GM19324 (cell line): ENCODE measurements at regions not wholly inside any gene's neighbourhood (a gene's known extent, or its start where the extent isn't known, plus 50 kb on each side); places are given as distances from the start of the nearest gene placed in this dataset.
"Not testable (repeated sequence)": the region's sequence is repeated elsewhere in the genome, so short reads cannot be mapped to it uniquely, and the experiment has no call there.

ENCODE experiments used
- ATAC-seq: cut with Tn5 transposase; IDR thresholded peaks from one replicate; pipeline ENCODE4 v1.9.1; 2021; ENCODE audit warnings: mild to moderate bottlenecking, moderate library complexity; ENCODE audit not compliant: unreplicated experiment, low FRiP score

DNA sequence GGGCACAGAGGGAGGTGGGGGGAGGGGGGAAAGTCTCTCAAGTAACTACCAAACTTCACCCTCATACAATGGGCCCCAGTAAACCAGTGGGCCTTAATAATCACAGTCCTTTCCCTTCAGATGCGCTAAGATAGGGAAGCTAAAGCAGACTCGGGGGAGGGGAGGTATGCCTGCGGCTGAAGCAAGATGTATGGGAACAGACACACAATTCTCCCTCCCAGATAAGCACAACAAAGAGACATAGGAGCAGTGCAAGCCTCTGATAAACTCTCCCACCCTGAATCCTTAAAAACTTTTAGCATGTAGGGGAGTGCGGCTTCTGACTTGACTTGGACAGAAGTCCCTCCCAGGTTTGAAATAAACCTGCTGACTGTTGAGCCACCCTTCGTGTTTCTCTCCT lies 54.7 kb downstream of the PROP1 start:
- ATAC-seq, result not testable (repeated sequence)

DNA sequence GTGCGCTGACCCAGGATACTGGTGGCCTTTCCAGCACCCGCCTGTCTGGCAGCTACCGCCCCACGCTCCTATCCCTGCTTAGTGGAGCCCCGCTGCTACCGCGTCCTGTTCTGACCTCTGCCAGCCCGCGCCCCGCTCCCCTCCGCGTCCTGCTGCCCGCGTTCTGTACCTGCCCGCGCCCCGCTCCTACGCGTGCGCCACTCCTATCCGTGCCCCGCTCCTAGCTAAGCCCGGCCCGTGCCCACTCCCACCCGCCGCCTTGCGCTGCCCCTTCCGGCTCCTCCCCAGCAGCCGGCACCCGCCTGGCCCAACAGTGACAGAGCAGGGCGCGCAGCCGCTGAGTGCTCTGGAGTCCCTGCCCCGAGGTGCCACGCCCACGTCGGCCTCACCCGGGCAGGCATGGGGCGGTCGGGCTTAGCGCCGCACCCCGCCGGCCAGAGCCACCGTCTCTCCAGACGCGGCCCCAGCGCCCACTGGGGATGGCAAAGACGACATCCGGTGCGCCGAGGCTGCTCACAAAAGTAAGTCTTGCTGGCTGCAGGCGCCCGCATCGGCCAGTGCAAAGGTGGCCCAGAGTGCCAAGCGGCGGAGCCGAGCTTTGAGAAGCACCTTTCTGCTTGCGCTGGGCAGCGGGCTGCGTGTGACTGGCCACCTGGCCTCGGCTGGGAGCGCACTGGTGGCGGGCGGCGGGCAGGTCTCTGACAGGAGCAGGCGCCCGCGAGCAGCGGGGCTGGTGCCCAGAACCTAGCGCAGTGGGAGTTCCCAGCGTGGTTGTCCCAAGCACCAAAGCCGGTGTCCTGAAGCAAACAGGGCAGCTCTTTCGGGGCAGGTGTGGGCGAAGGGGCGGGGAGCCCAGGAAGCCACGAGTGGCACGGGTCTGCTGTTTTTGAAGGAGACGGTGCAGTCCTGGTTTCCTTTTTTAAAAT lies 56.5 kb downstream of the PROP1 start:
- ATAC-seq, result not testable (repeated sequence)

DNA sequence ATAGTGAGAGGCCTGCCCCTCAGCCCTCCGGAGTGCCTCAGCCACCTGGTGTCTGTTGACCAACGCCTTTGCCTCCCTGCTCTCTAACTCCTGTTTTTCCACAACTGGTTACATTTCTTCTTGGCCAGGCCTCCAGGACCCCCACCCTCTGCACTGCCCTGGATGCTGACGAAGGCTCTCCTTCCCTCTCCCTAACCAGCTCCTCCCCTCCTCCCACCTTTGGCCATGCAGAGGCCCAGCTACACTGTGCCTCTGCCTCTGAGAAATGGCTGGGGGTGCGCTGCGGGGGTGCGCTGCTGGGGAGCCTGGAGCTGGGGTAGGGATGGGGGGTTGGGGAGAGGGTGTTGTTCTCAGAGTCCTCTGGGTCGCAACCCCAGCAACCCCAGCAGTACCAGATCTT lies 57.3 kb downstream of the PROP1 start:
- ATAC-seq, result not testable (repeated sequence)

DNA sequence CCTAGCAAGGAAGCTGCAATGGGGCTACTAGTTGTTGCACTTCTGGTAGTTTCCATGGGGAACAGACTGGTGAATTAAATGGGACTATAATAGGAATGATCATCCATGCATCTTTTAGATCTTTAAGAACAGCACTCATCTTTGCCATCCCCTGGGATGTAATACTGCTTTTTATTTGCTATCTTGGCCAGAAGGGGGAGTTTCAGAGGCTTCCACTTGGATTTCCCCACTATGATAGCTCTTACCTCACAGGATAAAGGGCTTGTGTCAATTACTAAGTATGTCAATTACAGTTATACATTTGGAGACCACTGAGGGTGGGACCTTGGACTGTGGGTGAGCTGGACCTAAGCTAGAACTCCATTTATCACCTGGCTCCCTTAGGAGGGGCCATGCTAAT lies 61.8 kb downstream of the PROP1 start:
- not testable (repeated sequence) for ATAC-seq

DNA sequence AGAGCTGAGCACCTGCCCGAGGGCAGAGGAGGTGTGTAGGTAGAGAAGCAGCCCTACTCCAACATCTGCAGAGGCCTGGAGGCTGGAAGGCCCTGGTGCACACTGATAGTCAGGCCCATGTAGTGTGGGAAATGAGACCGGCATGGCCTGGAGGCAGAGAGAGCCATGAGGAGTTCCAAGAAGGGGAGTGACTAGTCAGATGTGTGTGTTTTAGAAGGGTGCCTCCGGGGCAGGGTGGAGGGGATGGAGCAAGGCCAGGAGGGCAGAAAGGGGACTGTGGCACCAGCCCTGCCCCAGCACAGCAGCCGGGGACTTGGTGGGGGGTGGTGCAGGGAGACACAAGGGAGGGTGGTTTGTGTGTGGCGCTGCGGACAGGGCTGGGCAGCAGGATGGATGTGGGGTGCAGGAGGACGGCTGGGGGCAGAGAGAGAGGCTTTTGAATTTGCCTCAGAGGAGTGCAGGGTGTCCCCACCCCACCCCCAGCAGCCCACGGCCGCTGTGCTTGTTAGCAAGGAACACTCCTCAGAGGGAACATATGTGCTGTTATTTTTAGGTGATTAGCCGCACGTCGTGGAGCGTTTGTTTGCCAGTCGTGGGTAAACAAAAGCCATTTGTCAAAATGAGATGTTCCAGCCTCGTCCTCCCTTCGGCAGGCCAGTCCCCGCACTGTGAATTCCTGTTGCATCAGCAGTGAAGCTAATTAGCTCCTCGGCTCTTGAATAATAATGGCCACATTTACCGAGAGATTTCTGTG lies 65.6 kb downstream of the PROP1 start:
- ATAC-seq, result not testable (repeated sequence)

DNA sequence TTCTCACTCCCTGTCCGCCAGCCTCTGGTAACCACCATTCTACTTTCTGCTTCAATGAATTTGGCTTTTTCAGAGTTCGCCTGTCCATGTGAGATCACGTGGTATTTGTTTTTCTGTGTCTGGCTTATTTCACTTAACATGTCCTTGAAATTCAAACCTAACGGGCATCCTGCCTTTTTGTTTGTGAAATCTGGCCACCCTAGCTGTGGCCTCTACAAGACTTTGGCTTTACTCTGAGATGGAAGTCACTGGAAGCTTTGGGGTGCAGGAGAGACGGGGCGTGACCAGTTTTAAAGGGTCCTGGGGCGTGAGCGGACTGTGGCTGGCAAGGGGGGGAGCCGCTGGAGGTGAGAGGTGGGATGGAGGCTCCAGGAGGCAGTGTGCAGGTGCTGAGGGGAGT lies 66.4 kb downstream of the PROP1 start:
- not testable (repeated sequence) for ATAC-seq

DNA sequence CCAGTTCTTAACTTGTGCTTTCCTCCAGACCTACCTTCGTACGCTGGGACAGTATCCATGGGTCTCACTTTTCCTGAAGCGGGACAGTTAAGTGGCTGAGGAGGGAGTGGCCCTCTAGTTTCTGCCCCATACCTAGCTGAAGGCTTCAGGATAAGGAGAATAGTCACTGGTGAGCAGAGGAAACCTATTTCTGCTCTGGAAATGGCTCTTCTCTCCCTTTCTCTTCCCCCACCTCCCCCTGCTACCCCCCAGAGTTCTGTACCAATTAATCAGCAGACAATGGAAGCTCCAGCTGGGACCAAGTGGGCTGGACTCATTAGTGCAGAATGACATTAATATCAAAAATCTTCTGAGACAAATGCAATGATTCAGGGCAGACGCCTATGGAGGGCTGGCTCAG lies 68.5 kb downstream of the PROP1 start:
- ATAC-seq, result not testable (repeated sequence)

DNA sequence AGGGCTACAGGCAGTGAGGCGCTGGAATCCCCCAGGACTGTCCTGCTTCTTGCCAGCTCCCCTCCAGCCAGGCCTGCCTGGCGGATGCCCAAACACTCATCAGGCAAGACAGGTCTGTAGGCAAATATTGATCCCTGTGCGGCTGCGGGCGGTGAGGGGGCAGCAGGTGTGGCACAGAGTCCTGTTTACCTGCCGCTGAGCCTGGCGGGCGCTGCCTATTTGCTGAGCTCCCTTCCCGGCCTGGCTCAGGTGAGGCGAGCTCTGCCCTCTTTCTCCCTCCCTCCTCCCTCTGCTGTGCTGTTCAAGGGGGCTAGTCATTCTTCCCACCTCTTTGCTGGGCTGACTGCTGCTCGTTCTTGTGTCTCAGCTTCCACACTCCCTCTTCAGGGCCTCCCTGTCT lies 71.5 kb downstream of the PROP1 start:
- not testable (repeated sequence) for ATAC-seq

DNA sequence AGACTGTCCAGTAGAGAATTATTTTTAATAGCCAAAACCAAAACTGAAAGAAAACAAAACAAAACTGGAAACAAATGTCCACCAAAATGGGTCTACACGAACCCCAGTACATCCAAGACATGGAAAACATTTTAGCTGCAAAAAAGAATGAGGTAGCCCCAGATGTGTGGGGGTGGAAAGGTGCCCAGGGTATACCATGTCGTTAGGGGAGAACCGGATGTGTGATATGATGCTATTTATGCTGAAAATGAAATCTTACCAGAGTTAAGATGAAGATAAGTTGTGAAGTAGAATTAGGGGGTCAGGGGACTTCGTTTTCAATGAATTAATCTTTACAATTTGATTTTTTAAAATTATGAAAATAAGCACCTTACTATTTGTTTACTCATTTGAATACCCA lies 72.2 kb downstream of the PROP1 start:
- ATAC-seq, result not testable (repeated sequence)

DNA sequence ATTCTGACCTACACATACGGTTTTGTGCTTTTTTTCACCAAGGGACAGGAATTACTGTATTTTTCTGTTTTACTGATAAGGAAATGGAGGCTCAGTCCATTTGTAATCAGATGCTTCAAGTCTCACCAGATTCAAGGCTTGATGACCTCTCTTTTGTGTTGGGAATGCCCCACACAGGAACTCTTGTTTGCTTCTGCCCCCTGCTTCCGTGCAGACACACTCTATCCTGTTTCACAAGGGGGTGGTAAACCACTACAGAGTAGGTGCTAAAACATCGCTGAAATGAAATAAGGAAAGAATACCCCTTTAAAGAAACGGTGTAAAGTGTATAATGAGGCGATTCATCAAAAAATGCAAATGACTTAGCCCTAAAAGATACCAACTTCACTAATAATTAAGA lies 72.9 kb downstream of the PROP1 start:
- not testable (repeated sequence) for ATAC-seq

DNA sequence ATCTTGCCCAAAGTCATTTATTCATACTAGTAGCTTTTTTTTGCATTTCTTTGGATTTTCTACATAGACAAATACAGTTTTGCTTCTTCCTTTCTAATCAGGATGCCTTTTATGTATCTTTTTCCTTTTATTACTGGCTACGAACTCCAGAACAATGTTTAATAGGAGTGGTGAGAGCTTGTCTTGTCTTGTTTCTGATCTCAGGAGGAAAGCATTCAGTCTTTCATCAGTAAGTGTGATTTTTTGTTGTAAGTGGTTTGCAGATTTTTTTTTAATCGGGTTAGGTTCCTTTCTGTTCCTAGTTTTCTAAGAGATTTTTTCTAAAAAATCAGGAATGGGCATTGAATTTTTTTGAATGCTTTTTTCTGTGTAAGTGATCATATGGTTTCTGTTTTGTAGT lies 86.8 kb downstream of the PROP1 start:
- not testable (repeated sequence) for ATAC-seq

DNA sequence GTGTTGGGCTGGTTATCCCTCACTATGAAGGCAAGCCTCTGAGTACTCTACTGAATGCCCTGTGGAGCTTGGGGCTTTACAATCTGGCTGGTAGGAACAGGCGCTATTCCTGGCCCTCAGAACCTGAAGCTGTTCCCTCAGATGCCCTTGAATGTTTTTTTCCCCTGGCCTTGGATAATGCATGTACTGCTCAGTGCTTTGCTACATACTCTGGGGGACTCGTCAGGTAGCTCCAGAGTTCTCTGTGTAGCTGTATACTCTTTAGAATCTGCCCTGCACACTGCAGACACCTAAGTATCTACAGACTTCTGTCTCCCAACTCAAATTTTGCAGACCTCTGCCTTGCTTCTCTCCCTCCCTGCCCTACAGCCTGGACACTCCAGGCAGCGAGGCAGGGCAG lies 93.2 kb downstream of the PROP1 start:
- not testable (repeated sequence) for ATAC-seq

DNA sequence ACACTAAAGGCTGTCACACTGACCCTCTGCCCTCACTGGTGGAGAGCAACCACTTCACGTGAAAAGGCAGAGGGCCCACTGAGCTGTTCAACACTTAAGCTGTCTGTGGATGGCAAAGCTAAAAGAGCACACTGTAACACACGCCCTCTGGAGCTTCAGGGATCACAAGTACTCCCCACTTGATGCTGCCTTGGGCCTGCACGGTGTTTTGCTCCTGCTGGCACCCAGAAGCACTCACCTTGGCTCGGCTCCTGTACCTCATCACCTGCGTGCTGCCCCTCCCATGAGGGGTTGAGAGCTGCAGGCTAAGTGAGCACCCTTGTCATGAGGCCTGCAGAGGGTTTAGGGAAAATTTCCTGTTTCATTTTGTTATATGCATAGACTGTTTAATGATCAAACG lies 96.0 kb downstream of the PROP1 start:
- not testable (repeated sequence) for ATAC-seq

DNA sequence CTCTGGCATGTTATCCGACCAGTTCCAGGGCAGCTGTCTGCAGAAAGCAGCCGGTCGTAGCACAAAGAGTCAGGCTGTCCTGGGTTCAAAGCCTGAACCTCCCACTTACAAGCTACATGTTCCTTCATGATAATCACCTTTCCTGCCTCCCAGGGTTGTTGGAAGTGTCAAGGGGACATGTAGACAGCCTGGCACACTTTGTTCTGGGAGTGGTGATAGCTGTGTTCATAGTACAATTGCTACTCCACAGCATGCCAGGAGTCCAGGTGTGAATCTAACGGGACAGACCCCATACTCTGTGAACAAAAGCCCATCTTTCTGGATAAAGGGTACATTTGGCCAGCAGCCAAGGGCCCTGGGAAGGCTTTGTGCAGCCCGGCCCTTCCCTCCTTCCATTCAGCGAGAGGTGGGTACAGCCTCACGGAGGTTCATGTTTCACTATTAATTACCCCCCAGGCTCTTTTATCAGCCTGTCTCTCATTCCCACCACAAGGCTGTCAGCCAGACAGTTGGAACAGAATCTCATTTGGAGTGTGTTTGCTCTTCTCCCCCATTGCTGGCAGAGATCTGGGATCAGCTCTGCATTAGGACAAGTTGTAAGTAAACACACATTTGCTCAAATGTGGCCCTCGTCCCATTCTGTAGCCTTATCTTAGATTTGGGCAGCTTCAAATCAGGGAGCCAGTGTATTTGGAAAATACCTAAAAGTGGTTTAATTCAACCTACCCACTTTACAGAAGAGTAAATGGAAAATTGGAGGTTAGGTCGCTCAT lies 101.2 kb downstream of the PROP1 start:
- ATAC-seq, result not testable (repeated sequence)

DNA sequence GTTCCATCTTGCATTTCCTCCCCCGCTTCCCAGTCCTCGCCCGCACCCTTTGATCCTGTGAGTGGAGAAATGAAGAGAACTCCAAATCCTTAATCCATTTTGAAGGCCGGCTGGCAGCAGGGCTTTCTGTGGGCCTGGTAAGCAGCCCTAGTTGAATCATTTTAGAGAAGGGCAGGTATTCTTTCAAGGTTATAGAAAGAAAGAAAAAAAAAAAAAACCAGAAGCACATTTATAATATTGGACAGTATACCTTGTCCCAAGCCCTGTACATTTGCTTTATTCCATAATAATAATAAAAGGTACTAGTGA lies 103.7 kb downstream of the PROP1 start:
- not testable (repeated sequence) for ATAC-seq

DNA sequence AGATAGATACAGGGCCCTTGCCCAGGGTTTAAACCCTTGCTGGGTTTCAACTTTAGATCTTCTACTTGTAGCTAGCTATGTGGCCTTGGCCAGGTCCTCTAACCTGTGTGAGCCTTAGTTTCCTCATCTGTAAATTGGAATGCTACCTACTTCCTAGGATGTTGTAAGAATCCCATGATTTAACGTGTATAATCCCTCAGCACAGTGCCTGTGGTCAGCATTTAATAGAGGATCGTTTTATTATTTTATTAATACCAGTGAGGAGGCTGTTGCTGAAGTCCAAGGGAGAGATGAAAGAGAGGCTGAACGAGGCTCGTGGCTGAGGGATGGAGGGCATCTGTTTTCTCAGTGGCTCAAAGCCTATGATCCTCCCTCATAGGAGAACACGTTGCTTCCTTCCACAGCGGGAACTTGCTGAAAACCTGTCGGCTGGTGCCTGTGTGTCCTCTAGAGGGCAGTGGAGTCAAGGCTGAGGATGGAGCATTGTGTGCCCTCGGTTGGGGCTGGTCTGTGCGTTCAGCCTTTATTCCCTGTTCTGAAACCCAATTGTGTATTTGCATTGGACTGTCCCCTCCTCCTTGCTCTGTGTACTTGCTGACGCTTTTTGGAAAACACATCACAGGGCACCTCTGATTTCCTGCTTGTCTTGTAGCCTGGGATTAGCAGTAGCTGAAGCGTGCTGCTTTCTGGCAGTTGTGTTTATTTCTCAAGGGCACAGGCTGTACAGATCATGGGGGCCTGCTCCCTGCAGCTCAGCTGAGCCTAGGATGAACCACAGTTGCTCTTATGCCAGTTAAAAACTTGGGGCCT lies 104.3 kb downstream of the PROP1 start:
- ATAC-seq, result peak; percentile 74

DNA sequence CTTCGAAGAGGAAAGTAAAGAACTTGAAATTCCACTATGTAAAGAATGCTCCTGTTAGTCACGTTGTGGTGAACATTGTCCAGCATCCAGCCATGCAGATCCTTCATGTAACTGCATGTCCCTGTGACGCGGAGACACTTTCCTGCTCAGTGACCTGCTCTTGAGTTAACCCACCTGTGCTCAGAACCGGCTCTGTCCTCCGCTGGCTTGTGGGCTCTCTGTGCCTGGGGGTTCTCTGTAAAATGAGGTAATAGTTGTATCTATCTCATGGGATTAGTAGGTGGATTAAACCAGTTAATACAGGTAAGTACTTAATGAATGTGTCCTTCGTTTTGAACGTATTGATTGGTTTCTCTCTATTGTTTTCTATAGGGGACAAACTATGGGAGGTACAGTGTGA lies 100.6 kb upstream of the FAM153A start:
- not testable (repeated sequence) for ATAC-seq

DNA sequence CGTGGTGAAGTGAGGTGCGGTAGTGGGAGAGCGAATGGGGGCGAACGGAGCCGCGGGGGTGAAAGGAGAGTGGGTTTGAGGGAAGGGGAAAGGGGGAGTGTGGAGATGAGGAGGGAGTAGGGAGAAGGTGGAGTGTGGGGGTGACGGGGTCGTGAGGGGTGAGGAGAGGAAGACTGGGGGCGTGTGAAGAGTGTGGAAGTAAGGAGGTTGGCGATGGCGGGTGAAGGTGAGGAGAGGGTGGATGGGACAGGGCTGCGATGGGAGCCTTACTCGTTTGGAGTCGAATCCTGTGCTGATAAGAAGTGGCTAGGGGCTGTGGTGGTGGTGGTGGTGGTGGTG lies 93.2 kb upstream of the FAM153A start:
- not testable (repeated sequence) for ATAC-seq

DNA sequence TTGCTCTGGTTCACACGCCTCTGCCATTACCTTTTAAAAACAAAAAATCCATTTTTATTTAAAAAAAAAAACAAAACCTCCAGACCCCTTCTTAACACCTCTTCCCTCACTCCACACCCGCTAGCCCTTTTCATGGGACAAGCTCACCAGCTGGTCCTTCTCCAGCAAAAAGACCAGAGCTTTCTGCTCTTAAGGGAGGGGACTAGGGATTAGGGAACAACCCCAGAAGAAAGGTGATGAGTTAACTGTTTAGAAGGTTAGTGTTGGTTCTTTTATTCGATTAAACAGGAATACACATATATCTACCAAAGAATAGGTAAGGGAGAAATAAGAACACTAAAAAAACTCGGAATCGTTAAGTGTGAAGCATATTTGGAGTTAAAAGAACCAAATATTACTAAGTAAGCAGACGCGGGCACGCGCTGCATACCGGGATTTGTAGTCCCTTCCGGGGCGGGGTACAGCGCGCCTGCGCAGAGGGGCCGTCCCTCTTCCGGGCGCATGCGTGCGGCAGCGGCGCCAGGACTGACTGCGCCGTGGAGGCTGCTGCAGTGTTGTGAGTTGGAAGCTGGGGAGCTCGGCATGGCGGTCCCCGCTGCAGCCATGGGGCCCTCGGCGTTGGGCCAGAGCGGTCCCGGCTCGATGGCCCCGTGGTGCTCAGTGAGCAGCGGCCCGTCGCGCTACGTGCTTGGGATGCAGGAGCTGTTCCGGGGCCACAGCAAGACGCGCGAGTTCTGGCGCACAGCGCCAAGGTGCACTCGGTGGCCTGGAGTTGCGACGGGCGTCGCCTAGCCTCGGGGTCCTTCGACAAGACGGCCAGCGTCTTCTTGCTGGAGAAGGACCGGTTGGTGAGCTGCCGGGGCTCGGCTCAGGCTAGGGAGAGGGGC lies 92.6 kb upstream of the FAM153A start:
- ATAC-seq, result peak; percentile 73
